ENCODE measurements at regions not wholly inside any gene's neighbourhood (a gene's known extent, or its start where the extent isn't known, plus 50 kb on each side); places are given as distances from the start of the nearest gene placed in this dataset.

GRCh38 chr6:93494057-93494456 is 74.7 kb upstream of the EPHA7 start:
- TF ChIP-seq CTCF (IDR thresholded peaks at IDR 0.05; ENCODE audit: insufficient read depth, low read depth, low read length) (no peak), EZH2 (IDR thresholded peaks at IDR 0.05; ENCODE audit: insufficient read depth, low read length) (no peak)

All from astrocyte (in vitro differentiated cells and primary cell).